HEK293T (cell line): ENCODE measurements at regions not wholly inside any gene's neighbourhood (a gene's known extent, or its start where the extent isn't known, plus 50 kb on each side); places are given as distances from the start of the nearest gene placed in this dataset.

Experiments
- CTCF ChIA-PET: fragments of 350-600 bp; formaldehyde crosslinking; extraction: SDS; loops from one replicate; lab custom pipeline; 2021; ENCODE audit warnings: antibody characterized with exemption, inconsistent platforms; lab: Yijun Ruan, JAX
- POLR2A ChIA-PET: fragments of 350-600 bp; formaldehyde crosslinking; extraction: SDS; loops from one replicate; lab custom pipeline; 2020; ENCODE audit warnings: antibody characterized with exemption, inconsistent platforms; lab: Yijun Ruan, JAX
- DNase-seq: peaks from one replicate; pipeline ENCODE4 v3.0.0; 2012; ENCODE audit warnings: mixed read lengths; ENCODE audit errors: extremely low spot score
- ARNT ChIP-seq: fragments of 450-650 bp; IDR thresholded peaks from 2 replicates; pipeline ENCODE4 v1.6.1; 2017; ENCODE audit warnings: mild to moderate bottlenecking
- BHLHE40 ChIP-seq: fragments of 450-650 bp; IDR thresholded peaks from 2 replicates; pipeline ENCODE4 v1.6.1; 2016; ENCODE audit warnings: mild to moderate bottlenecking, moderate library complexity, borderline replicate concordance
- CTBP1 ChIP-seq: fragments of 450-650 bp; IDR thresholded peaks from 2 replicates; pipeline ENCODE4 v1.6.1; 2016; ENCODE audit warnings: borderline replicate concordance
- ELF4 ChIP-seq: fragments of 450-650 bp; IDR thresholded peaks from 2 replicates; pipeline ENCODE4 v1.6.1; 2017; ENCODE audit warnings: antibody characterized with exemption
- FOXA1 ChIP-seq: fragments of 450-650 bp; IDR thresholded peaks from 2 replicates; pipeline ENCODE4 v1.6.1; 2016; ENCODE audit warnings: mild to moderate bottlenecking
- FOXK2 ChIP-seq: fragments of 450-650 bp; IDR thresholded peaks from 2 replicates; pipeline ENCODE4 v1.6.1; 2016; ENCODE audit warnings: mild to moderate bottlenecking
- FOXM1 ChIP-seq: fragments of 450-650 bp; IDR thresholded peaks from 2 replicates; pipeline ENCODE4 v1.6.1; 2017; ENCODE audit warnings: mild to moderate bottlenecking, borderline replicate concordance
- HDGF ChIP-seq: fragments of 450-650 bp; IDR thresholded peaks from 2 replicates; pipeline ENCODE4 v1.6.1; 2017; ENCODE audit warnings: antibody characterized with exemption, borderline replicate concordance
- L3MBTL2 ChIP-seq: fragments of 450-650 bp; conservative IDR thresholded peaks from 2 replicates; pipeline ENCODE4 v1.6.1; 2016; ENCODE audit warnings: mild to moderate bottlenecking
- LEF1 ChIP-seq: fragments of 450-650 bp; IDR thresholded peaks from 2 replicates; pipeline ENCODE4 v1.6.1; 2017; ENCODE audit warnings: mild to moderate bottlenecking, borderline replicate concordance
- NFRKB ChIP-seq: fragments of 450-650 bp; IDR thresholded peaks from 2 replicates; pipeline ENCODE4 v1.6.1; 2016; ENCODE audit warnings: mild to moderate bottlenecking, moderate library complexity
- SP1 ChIP-seq: fragments of 450-650 bp; IDR thresholded peaks from 2 replicates; pipeline ENCODE4 v1.6.1; 2017
- SUZ12 ChIP-seq: fragments of 450-650 bp; IDR thresholded peaks from 2 replicates; pipeline ENCODE4 v1.6.1; 2016; ENCODE audit warnings: mild to moderate bottlenecking
- TARDBP ChIP-seq: fragments of 450-650 bp; IDR thresholded peaks from 2 replicates; pipeline ENCODE4 v1.6.1; 2016
- ZNF384 ChIP-seq: fragments of 450-650 bp; IDR thresholded peaks from 2 replicates; pipeline ENCODE4 v1.6.1; 2016
- TF ChIP-seq, protein P1 (sequence below): fragments of 450-650 bp; IDR thresholded peaks from 2 replicates; pipeline ENCODE4 v1.6.1; 2016

DNA sequence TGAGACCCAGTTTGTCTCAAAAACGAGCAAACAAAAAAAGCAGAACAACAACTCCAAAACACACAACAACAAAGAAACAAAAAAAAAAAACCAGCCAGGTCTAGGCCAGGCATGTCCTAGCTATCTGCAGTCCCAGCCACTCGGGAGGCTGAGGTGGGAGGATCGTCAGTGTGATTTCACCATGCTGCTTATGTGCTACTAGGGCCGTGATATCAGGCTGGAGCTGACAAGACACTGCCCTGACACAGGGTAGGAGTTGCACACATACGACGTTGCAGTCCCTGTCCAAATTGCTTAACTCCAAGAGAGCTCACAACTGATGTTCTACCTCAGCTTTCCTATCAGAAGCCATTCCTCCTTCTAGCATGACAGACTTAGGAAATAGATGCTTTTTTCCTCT, 204.9 kb downstream of the AASDH start:
- POLR2A ChIA-PET = no interaction called here
- TF ChIP-seq FOXM1 = no peak
- CTCF ChIA-PET = interaction anchor here (0.7 kb wide), 1 partner anchor 129 kb away, joined by 5 read pairs; no protein-coding TSS in a partner anchor
- no peak for DNase-seq

DNA sequence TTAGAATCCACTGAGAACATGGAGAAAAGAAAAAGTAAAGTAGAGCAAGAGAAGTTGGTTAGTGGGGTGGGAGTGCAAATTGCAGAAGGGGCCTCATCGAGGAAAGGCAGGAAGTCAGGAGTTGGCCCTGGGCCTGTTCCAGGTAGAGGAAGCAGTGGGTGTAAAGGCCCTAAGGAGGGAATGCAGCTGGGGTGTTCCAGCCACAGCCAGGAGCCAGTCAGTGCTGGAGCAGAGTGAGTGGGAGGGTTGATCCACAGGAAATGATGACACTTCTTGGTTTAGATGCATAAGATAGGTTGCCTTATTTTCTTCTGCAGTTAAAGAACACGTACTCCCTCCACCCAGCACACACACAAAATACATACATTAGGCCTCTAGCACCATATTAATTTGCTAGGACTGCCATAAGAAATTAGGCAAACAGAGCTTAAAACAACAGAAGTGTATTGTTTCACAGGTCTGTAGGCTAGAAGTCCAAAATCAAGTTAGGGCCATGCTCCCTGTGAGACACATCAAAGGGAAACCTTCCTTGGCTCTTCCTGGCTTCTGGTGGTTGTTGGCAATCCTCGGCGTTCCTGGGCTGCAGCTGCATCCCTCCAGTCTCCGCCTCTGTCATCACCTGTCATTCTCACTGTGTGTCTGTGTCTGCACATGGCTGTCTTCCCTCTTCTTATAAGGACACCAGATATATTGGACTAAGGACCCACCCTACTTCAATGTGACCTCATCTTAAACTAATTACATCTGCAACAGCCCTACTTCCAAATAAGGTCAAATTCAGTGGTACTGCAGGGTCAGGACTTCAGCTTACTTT, 205.9 kb downstream of the AASDH start:
- no peak for DNase-seq
- TF ChIP-seq HDGF = no peak
- TF ChIP-seq FOXK2 = no peak
- TF ChIP-seq TARDBP = no peak
- no peak for TF ChIP-seq FOXM1
- no peak for TF ChIP-seq ELF4
- TF ChIP-seq BHLHE40 = no peak
- no peak for TF ChIP-seq CTBP1
- no peak for TF ChIP-seq SP1
- no peak for TF ChIP-seq LEF1
- TF ChIP-seq, protein P1, sequence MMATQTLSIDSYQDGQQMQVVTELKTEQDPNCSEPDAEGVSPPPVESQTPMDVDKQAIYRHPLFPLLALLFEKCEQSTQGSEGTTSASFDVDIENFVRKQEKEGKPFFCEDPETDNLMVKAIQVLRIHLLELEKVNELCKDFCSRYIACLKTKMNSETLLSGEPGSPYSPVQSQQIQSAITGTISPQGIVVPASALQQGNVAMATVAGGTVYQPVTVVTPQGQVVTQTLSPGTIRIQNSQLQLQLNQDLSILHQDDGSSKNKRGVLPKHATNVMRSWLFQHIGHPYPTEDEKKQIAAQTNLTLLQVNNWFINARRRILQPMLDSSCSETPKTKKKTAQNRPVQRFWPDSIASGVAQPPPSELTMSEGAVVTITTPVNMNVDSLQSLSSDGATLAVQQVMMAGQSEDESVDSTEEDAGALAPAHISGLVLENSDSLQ = no peak
- no peak for TF ChIP-seq FOXA1
- TF ChIP-seq ZNF384 = no peak
- CTCF ChIA-PET = no interaction called here
- POLR2A ChIA-PET = no interaction called here

DNA sequence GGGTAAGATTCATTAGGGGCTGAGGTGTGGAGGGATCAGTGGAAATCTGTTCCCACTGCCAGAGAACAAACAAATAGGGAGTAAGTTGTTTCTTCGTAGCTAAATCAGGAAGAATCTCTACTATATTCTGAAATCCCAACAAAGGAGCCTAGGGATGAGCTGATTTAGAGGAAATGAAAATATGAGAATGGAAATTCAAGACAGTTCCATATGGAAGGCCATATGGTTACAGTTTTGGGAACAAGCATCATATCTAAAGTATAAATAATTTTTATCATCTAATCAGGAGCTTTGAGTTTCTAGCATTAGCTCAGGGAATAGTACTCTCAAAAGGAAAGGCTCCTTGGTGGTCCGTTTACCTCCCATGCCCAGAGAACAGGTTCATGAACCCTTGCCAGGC, 218.2 kb downstream of the AASDH start:
- POLR2A ChIA-PET = no interaction called here
- no peak for DNase-seq

DNA sequence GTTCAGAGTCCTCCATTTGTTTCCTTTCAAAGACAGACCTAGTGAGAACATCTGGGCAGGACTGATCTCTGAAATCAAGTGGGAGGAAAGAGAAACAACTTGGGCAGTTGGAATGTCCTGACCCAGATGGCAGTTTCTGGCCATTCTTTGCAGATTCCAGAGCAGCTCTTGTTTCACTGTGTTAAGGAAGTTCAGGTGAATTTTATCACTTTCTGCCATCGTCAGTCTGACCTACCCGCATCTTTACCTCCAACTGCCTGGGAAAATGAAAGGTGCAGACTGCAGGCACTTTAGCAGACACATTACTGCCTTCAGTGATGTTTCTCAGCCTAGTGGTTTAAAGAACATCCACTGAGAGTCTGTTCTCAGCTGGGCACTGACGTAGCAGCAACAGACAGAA, 216.2 kb downstream of the CEP135 start:
- TF ChIP-seq ARNT = no peak
- no peak for TF ChIP-seq ZNF384
- TF ChIP-seq L3MBTL2 = no peak
- no peak for TF ChIP-seq BHLHE40
- TF ChIP-seq ELF4 = no peak
- no peak for TF ChIP-seq LEF1
- TF ChIP-seq SUZ12 = no peak
- no peak for TF ChIP-seq SP1
- no peak for TF ChIP-seq HDGF
- TF ChIP-seq NFRKB = no peak
- no peak for TF ChIP-seq FOXA1
- TF ChIP-seq FOXK2 = no peak
- no peak for TF ChIP-seq TARDBP
- CTCF ChIA-PET = no interaction called here
- POLR2A ChIA-PET = no interaction called here

More for the DNA sequence above, 218.2 kb downstream of the AASDH start:
- no peak for TF ChIP-seq SUZ12
- no peak for TF ChIP-seq ARNT
- TF ChIP-seq CTBP1 = no peak
- no peak for TF ChIP-seq L3MBTL2
- no peak for TF ChIP-seq TARDBP
- TF ChIP-seq SP1 = no peak
- CTCF ChIA-PET = no interaction called here

DNA sequence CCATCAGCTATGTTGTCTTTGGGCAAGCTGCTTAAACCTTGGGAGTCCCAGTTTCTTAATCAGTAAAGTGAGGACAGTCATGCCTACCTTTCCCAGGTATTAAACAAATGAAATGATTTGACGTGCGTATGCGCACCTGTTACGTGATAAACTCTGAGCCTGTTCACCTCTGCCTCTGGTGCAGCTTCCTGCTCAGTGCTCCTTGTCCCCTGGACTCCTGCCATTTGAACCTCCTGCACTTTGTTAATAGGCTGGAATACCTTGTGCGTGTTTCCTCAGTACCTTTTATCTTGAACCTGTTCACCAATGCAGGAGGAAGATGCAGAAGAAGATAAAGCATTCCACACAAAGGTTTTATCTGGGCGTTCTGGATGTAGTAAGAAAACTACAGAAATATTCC, 211.9 kb downstream of the CEP135 start:
- ChIA-PET CTCF (no interaction called here), POLR2A (no interaction called here)
- DNase-seq = no peak
- TF ChIP-seq L3MBTL2 (no peak), SUZ12 (no peak), NFRKB (no peak), FOXA1 (no peak), BHLHE40 (no peak), TARDBP (no peak), CTBP1 (no peak), ARNT (no peak), HDGF (no peak)

More for the DNA sequence above, 216.2 kb downstream of the CEP135 start:
- DNase-seq = no peak

DNA sequence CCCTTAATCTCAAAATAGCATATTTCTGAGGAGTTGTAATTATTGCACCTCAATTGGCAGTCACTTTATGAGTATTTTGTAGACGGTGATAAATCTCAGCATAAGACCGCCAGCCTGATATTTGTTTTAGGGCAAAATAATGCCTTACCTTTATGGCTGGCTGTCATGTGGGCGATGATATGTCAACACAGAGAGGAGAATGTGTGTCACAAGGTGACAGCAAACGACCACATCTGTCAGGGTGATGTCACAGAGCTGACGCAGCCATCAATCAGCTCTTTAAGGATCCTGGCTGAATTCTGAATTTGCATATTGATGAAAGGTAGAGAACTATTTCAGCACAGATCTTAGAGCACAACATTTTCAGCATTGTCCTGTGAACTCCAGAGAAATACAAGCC, 209.7 kb downstream of the CEP135 start:
- CTCF ChIA-PET = no interaction called here
- TF ChIP-seq FOXM1 = no peak
- TF ChIP-seq, protein P1 = peak; percentile 83
- no peak for DNase-seq
- POLR2A ChIA-PET = no interaction called here

DNA sequence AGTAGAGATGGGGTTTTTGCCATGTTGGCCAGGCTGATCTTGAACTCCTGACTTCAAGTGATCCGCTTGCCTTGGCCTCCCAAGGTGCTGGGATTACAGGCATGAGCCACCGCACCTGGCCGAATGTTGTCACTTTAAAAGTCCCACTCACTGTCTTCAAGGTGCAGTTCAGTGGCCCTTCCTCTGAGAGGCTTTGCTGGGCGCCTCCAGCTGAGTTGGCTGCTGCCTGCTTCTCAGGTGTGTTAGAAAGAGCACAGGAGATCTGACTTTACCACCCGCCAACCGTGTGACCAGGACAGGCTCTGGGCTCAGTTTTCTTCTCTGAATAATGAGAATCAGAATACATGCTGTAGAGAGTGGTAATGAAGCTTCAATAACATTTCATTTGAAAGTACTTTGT, 207.4 kb downstream of the CEP135 start:
- TF ChIP-seq SP1 (no peak), ARNT (no peak), FOXA1 (no peak), ELF4 (no peak), HDGF (no peak), SUZ12 (no peak), TARDBP (no peak), FOXM1 (no peak), BHLHE40 (no peak), L3MBTL2 (no peak), CTBP1 (no peak), NFRKB (no peak), ZNF384 (no peak), LEF1 (no peak), FOXK2 (no peak)
- TF ChIP-seq, protein P1 = no peak
- DNase-seq = no peak
- ChIA-PET POLR2A (interaction anchor here (0.6 kb wide), 1 partner anchor 17 kb away, joined by 4 read pairs; no protein-coding TSS in a partner anchor), CTCF (no interaction called here)
